C4-2B (cell line): ENCODE measurements at regions not wholly inside any gene's neighbourhood (a gene's known extent, or its start where the extent isn't known, plus 50 kb on each side); places are given as distances from the start of the nearest gene placed in this dataset.

Experiments
- CTCF ChIP-seq: fragments of 450-650 bp; conservative IDR thresholded peaks from 2 replicates; pipeline ENCODE4 v1.5.1; 2017; ENCODE audit warnings: mild to moderate bottlenecking
- ZFX ChIP-seq: fragments of 450-650 bp; IDR thresholded peaks from 2 replicates; pipeline ENCODE4 v1.6.1; 2017

GRCh38 chr5:180414176-180414575 lies 61.0 kb upstream of the GFPT2 start:
- TF ChIP-seq CTCF (peak; percentile 3; the same call in 1 of the 2 replicates), ZFX (no peak)
